Spleen (tissue), 11 donors: ENCODE measurements at regions not wholly inside any gene's neighbourhood (a gene's known extent, or its start where the extent isn't known, plus 50 kb on each side); places are given as distances from the start of the nearest gene placed in this dataset.

Source experiments
- DNase-seq: peaks from one replicate; pipeline ENCODE4 v3.0.0-alpha.2; 2020
- H3K27ac ChIP-seq, 8 donors: fragments of 200-600 bp; sonication (generic) in 7 of 8; 1 replicate in 4 of 8; 2 replicates in 4 of 8; pipeline versions ENCODE4 v1.5.0 to v1.8.0; 2016 to 2021; ENCODE audit warnings: inconsistent platforms in 4 of 8, mild to moderate bottlenecking in 4 of 8, moderate library complexity in 1 of 8
- H3K27me3 ChIP-seq, 7 donors: fragments of 200-600 bp; sonication (generic) in 6 of 7; replicated peaks in 1 of 7; 1 replicate in 4 of 7; 2 replicates in 3 of 7; pipeline versions ENCODE4 v1.5.0 to v1.8.0; 2016 to 2021; ENCODE audit warnings: inconsistent platforms in 3 of 7, mild to moderate bottlenecking in 1 of 7
- H3K36me3 ChIP-seq, 6 donors: fragments of 200-600 bp; sonication (generic) in 5 of 6; 1 replicate in 4 of 6; 2 replicates in 2 of 6; pipeline versions ENCODE4 v1.5.0 to v1.8.0; 2016 to 2021; ENCODE audit warnings: inconsistent platforms in 2 of 6
- H3K4me1 ChIP-seq, 6 donors: fragments of 200-600 bp; sonication (generic) in 5 of 6; 1 replicate in 3 of 6; 2 replicates in 3 of 6; pipeline versions ENCODE4 v1.5.0 to v1.8.0; 2016 to 2021; ENCODE audit warnings: inconsistent platforms in 3 of 6
- H3K4me3 ChIP-seq, 8 donors: fragments of 200-600 bp; sonication (generic) in 7 of 8; 1 replicate in 4 of 8; 2 replicates in 4 of 8; pipeline versions ENCODE4 v1.5.0 to v1.8.0; 2016 to 2021; ENCODE audit warnings: inconsistent platforms in 4 of 8, mild to moderate bottlenecking in 4 of 8, moderate library complexity in 2 of 8
- H3K9me3 ChIP-seq, 8 donors: fragments of 200-600 bp; sonication (generic) in 7 of 8; 1 replicate in 4 of 8; 2 replicates in 4 of 8; pipeline versions ENCODE4 v1.5.0 to v1.8.0; 2016 to 2021; ENCODE audit warnings: inconsistent platforms in 4 of 8
- POLR2A ChIP-seq, 3 donors: fragments of 450-650 bp; IDR thresholded peaks; one replicate each; pipeline ENCODE4 v1.5.1; 2017; ENCODE audit warnings: antibody characterized with exemption in 3 of 3, mild to moderate bottlenecking in 1 of 3
- POLR2AphosphoS5 ChIP-seq, 3 donors: sonication (generic); formaldehyde crosslinking; IDR thresholded peaks; one replicate each; pipeline ENCODE4 v1.5.1; 2017; ENCODE audit warnings: antibody characterized with exemption in 3 of 3
- WGBS, 5 donors: extraction: QIAGEN DNeasy Blood & Tissue Kit in 3 of 5; methylation state at CpG; one replicate each; pipeline versions ENCODE4 v1.1.5 to v1.1.7; 2013 to 2018; 5-methylcytosine and 5-hydroxymethylcytosine counted together
- intact Hi-C: fragments of 100-400 bp; cut with DNase I; formaldehyde crosslinking; loops from one replicate; pipeline ENCODE4 v1.15.0; 2023; ENCODE audit warnings: low total_unique reads
- TF ChIP-seq, protein P1 (sequence below), 11 experiments: fragments of 200-600 bp in 7 of 11; fragments of 450-650 bp in 4 of 11; sonication (generic) in 4 of 11; IDR thresholded peaks in 8 of 11; conservative IDR thresholded peaks in 3 of 11; 1 replicate in 7 of 11; 2 replicates in 4 of 11; pipeline versions ENCODE4 v1.4.0 to v1.8.0; 2016 to 2021; ENCODE audit warnings: antibody characterized with exemption in 11 of 11, inconsistent platforms in 4 of 11, mild to moderate bottlenecking in 1 of 11
- donor health status: healthy with polysubstance abuse.
- donor health status: DM: no; HTN: no; CAD: no; lungs with moderate emphysema.
- donor health status: DM: no; HTN: no; CAD: no.
- donor health status: Bipolar disorder and iron deficiency.
- donor health status: healthy.
- donor health status: DM: no; HTN: no; CAD: no.
- donor health status: DM: yes; HTN: yes; CAD: no.

DNA sequence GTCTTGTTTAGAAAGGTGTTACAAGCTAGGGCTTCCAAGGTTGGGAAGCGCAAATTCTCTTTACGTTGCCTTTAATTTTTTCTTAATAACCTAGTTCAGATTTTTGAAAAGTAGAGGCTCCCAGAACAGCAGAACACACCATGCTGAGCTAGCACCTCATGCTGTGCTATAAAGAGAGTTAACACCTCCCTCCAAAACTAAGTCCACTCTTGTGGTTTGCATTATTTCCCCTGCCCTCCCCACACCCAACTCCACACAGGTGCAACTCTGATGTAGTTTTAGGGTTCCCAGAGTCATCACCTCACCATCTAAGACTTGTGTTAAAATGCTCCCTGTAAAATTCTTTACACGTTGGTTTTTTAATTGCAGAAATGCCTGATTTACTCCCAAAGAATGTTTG, 459.4 kb upstream of the JARID2 start:
- peaks cover 0 to 3% (median 0%) of the 10 kb centered on the region in 8 donors for H3K9me3 ChIP-seq
- no peaks in the 10 kb centered on the region for H3K27me3 ChIP-seq
- no peak overlapping the region for H3K27ac ChIP-seq
- TF ChIP-seq POLR2AphosphoS5 (IDR thresholded peaks at IDR 0.05) = no peak
- TF ChIP-seq, protein P1, sequence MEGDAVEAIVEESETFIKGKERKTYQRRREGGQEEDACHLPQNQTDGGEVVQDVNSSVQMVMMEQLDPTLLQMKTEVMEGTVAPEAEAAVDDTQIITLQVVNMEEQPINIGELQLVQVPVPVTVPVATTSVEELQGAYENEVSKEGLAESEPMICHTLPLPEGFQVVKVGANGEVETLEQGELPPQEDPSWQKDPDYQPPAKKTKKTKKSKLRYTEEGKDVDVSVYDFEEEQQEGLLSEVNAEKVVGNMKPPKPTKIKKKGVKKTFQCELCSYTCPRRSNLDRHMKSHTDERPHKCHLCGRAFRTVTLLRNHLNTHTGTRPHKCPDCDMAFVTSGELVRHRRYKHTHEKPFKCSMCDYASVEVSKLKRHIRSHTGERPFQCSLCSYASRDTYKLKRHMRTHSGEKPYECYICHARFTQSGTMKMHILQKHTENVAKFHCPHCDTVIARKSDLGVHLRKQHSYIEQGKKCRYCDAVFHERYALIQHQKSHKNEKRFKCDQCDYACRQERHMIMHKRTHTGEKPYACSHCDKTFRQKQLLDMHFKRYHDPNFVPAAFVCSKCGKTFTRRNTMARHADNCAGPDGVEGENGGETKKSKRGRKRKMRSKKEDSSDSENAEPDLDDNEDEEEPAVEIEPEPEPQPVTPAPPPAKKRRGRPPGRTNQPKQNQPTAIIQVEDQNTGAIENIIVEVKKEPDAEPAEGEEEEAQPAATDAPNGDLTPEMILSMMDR (IDR thresholded peaks at IDR 0.05 in 8 of 11, conservative IDR thresholded peaks at IDR 0.05 in 3 of 11) = no peak
- no peak for TF ChIP-seq POLR2A (IDR thresholded peaks at IDR 0.05)
- H3K4me3 ChIP-seq = no peak overlapping the region
- peaks cover 0 to 26% (median 0%) of the 10 kb centered on the region in 6 donors for H3K4me1 ChIP-seq
- no peaks in the 10 kb centered on the region for H3K36me3 ChIP-seq
- DNase-seq = no peak
- intact Hi-C loops = no loop called here
- 87 to 92% (median 88%) methylated on average over 3 of the region's 3 CpGs for WGBS, 5 donors

DNA sequence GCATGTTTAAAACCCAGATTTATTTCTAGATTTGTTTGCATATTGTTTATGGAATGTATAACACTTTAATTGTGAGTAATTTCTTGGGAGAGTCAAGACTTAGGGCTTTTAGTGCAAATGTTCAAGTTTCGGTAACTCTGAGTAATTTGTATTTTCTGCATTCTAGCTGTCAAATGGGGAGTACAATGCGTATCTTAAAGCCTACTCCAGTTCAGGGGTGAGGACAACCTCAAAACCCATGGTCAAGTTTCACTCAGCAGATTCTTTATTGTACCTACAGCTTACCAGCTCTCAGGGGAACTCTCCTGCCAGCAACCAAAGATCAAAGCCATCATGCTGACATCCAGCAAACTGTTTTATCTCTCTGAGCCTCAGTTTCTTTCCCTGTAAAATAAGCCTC, 458.6 kb upstream of the JARID2 start:
- no peak for TF ChIP-seq POLR2AphosphoS5 (IDR thresholded peaks at IDR 0.05)
- TF ChIP-seq, protein P1 (IDR thresholded peaks at IDR 0.05 in 8 of 11, conservative IDR thresholded peaks at IDR 0.05 in 3 of 11) = no peak
- no peak for TF ChIP-seq POLR2A (IDR thresholded peaks at IDR 0.05)
- intact Hi-C loops = no loop called here
- H3K9me3 ChIP-seq = peaks cover 0 to 3% (median 0%) of the 10 kb centered on the region in 8 donors
- H3K36me3 ChIP-seq = no peaks in the 10 kb centered on the region
- H3K4me3 ChIP-seq = no peak overlapping the region
- WGBS, 5 donors = 83 to 94% (median 89%) methylated on average over 2 of the region's 2 CpGs
- no peaks in the 10 kb centered on the region for H3K27me3 ChIP-seq
- peaks cover 0 to 26% (median 0%) of the 10 kb centered on the region in 6 donors for H3K4me1 ChIP-seq
- no peak for DNase-seq
- no peak overlapping the region for H3K27ac ChIP-seq

DNA sequence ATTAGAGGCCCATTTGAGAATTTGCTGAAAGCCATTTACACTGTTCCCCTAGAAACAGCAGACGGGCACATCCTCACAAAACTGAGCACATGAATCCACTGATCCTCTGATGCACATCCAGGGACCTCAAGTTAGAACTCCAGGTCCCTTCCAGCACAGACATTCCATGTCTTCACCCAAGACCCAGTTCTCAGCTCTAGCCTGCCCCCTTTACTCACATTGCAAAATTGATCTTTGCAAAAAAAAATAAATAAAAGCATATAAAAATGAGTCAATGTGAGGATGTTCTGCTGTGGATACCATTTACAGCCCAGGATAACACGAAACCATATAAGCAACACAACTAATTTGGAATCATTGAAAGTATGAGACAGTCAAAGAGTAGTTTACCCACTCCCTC, 458.2 kb upstream of the JARID2 start:
- Histone ChIP-seq H3K36me3 (no peaks in the 10 kb centered on the region), H3K27me3 (no peaks in the 10 kb centered on the region), H3K4me3 (no peak overlapping the region), H3K9me3 (peaks cover 0 to 3% (median 0%) of the 10 kb centered on the region in 8 donors), H3K4me1 (peaks cover 0 to 26% (median 0%) of the 10 kb centered on the region in 6 donors), H3K27ac (no peak overlapping the region)
- WGBS, 5 donors = 87 to 100% (median 95%) methylated on average over 2 of the region's 2 CpGs
- intact Hi-C loops = no loop called here
- no peak for TF ChIP-seq POLR2A (IDR thresholded peaks at IDR 0.05)
- TF ChIP-seq POLR2AphosphoS5 (IDR thresholded peaks at IDR 0.05) = no peak
- TF ChIP-seq, protein P1 (IDR thresholded peaks at IDR 0.05 in 8 of 11, conservative IDR thresholded peaks at IDR 0.05 in 3 of 11) = no peak
- DNase-seq = no peak

DNA sequence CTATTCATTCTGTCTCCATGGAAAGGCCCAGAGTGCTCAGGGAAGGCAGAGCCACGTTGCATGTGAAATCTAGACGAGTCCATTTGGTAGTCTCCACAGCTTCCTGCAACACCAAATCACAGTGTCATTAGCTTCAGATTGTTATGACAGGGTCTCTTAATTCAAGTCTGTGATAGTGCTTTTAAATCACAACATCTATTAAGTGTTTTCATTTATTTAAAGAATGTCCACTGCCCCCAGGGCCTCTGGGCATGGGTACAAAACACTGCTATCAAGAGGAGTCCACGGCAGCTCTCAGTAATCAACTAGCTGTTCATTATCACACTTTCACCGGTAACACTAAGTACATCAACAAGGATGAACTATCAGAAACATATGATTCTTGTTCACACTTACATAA, 455.9 kb upstream of the JARID2 start:
- no peak for DNase-seq
- Histone ChIP-seq H3K4me3 (no peak overlapping the region), H3K27ac (no peak overlapping the region), H3K27me3 (no peaks in the 10 kb centered on the region), H3K36me3 (no peaks in the 10 kb centered on the region), H3K4me1 (peaks cover 0 to 20% (median 0%) of the 10 kb centered on the region in 6 donors), H3K9me3 (no peaks in the 10 kb centered on the region)
- intact Hi-C loops = no loop called here
- TF ChIP-seq, protein P1 (IDR thresholded peaks at IDR 0.05 in 8 of 11, conservative IDR thresholded peaks at IDR 0.05 in 3 of 11) = no peak
- no peak for TF ChIP-seq POLR2A (IDR thresholded peaks at IDR 0.05)
- no peak for TF ChIP-seq POLR2AphosphoS5 (IDR thresholded peaks at IDR 0.05)
- 78 to 93% (median 83%) methylated on average over 4 of the region's 4 CpGs for whole genome bisulfite sequencing, 5 donors
